Epithelial cell of esophagus (primary cell): ENCODE measurements at regions not wholly inside any gene's neighbourhood (a gene's known extent, or its start where the extent isn't known, plus 50 kb on each side); places are given as distances from the start of the nearest gene placed in this dataset.
"Not testable (repeated sequence)": the region's sequence is repeated elsewhere in the genome, so short reads cannot be mapped to it uniquely, and the experiment has no call there.

Experiments used
- DNase-seq: peaks from one replicate; pipeline ENCODE4 v3.0.0; 2010; ENCODE audit warnings: low read depth
- H3K4me3 ChIP-seq: 2 replicates; pipeline ENCODE4 v1.5.1; 2011; ENCODE audit warnings: mild to moderate bottlenecking, low read length, control low read depth
- TF ChIP-seq, protein P1 (sequence below): IDR thresholded peaks from 2 replicates; pipeline ENCODE4 v1.5.1; 2011; ENCODE audit warnings: low read depth, mild to moderate bottlenecking, low read length, control low read depth, inconsistent platforms; ENCODE audit not compliant: insufficient read depth; ENCODE audit errors: missing control alignments

DNA sequence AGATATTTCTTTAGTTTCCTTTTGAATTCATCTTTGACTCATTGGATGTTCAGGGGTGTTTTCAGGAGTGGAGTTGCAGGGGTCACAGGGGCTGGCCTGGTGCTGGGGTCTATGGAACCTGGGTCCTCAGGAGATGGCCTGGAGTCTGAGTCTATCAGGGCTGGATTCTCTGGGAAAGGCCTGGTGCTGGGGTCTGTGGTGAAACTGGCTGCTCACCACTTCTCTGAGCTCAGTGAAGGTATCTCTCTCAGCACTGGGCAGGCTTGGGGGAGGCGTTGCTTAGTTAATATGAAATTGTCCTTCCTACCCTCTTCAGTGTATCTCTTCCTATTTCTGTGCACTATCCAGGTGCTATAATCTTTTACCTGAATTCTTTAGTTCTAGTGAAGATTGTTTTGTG, 83.1 kb upstream of the SLC24A3 start:
- TF ChIP-seq, protein P1, sequence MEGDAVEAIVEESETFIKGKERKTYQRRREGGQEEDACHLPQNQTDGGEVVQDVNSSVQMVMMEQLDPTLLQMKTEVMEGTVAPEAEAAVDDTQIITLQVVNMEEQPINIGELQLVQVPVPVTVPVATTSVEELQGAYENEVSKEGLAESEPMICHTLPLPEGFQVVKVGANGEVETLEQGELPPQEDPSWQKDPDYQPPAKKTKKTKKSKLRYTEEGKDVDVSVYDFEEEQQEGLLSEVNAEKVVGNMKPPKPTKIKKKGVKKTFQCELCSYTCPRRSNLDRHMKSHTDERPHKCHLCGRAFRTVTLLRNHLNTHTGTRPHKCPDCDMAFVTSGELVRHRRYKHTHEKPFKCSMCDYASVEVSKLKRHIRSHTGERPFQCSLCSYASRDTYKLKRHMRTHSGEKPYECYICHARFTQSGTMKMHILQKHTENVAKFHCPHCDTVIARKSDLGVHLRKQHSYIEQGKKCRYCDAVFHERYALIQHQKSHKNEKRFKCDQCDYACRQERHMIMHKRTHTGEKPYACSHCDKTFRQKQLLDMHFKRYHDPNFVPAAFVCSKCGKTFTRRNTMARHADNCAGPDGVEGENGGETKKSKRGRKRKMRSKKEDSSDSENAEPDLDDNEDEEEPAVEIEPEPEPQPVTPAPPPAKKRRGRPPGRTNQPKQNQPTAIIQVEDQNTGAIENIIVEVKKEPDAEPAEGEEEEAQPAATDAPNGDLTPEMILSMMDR = no peak
- DNase-seq = no peak
- no peak overlapping the region for H3K4me3 ChIP-seq

DNA sequence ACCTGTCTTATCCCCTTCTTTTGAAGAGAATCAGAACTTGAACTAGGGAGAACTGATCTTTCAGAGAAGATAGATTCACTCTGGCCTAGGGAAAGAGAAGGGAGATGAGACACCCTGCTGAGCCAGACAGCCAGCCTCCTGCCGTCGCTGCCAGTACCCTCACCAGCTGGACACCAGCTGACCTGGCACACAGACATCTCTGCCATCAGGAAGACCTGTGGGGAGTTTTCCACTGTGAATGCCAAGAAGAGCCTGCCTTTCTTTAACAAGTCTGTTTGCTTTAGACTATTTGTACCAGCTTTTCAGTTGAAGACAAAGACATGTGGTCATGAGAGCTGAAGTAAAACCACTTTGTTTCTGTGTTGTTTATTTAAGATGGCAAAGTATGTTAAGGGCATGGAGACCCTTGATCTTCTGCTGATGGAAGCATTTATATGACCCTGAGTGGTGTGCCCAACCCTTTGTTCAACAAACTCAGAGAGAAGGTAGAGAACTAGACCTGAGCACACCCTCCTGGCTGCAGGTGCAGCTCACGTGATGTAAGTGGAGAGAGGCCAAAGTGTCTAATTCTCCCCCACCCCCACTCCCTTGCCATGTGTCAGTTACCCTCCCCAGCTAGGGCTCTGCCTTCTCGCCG, 82.3 kb upstream of the SLC24A3 start:
- TF ChIP-seq, protein P1 = no peak
- no peak overlapping the region for H3K4me3 ChIP-seq
- no peak for DNase-seq

DNA sequence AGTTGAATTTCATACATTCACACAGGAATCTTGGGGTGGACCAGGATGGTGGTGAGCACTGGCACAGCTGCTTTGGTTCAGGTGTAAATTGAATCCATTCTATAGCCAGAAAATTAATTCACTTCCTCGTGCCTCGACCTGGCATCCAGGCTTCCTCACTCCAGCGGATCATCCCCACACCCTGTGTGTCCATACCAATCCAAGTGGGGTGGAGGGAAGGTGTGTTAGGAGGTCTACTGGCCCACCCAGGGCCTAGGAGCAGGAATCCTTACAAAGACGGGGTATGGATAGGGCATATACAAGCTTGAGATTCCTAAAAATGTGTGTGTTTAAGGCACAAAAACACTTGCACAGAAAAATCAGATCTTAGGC, 81.8 kb upstream of the SLC24A3 start:
- DNase-seq = no peak
- TF ChIP-seq, protein P1 = no peak
- H3K4me3 ChIP-seq = no peak overlapping the region

DNA sequence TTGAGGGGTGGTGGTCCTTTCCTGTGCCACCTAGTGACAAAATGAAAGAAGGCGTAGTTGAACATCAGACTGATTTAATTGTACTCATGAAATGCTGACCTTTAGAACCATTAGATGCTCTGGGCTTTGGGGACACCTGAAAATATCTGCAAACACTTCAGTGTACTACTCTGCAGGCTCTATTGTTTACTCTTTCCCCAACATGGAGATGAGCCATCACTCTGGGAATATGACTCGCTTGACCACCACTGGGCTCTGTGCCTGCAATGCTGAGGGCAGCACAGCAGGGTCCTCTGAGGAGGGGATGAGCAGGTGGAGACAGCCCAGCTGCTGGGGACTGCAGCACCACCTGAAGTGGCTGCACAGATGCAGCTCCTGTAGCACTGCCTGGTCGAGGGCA, 74.8 kb upstream of the SLC24A3 start:
- no peak overlapping the region for H3K4me3 ChIP-seq
- TF ChIP-seq, protein P1 = no peak
- no peak for DNase-seq

DNA sequence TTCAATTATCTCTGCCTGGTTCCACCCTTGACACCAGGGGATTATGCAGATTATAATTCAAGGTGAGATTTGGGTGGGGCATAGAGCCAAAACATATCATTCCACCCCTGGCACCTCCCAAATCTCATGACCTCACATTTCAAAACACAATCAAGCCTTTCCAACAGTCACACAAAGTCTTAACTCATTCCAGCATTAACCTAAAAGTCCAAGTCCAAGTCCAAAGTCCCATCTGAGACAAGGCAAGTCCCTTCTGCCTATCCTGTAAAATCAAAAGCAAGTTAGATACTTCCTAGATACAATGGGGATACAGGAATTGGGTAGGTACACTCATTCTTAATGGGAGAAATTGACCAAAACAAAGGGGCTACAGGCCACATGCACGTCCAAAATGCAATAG, 73.7 kb upstream of the SLC24A3 start:
- TF ChIP-seq, protein P1 = no peak
- DNase-seq = no peak
- no peak overlapping the region for H3K4me3 ChIP-seq

DNA sequence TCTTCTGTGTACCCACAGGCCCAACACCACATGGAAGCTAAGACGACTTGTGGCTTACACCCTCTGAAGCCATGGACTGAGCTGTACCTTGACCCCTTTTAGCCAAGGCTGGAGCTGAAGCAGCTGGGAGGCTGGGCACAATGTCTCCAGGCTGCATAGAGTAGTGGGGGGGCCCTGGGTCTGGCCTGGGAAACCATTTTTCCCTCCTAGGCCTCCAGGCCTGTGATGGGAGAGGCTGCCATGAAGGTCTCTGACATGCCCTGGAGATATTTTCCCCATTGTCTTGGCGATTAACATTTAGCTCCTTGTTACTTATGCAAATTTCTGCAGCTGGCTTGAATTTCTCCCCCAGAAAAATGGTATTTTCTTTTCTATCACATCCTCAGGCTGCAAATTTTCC, 72.9 kb upstream of the SLC24A3 start:
- H3K4me3 ChIP-seq, DNase-seq: not testable (repeated sequence)

DNA sequence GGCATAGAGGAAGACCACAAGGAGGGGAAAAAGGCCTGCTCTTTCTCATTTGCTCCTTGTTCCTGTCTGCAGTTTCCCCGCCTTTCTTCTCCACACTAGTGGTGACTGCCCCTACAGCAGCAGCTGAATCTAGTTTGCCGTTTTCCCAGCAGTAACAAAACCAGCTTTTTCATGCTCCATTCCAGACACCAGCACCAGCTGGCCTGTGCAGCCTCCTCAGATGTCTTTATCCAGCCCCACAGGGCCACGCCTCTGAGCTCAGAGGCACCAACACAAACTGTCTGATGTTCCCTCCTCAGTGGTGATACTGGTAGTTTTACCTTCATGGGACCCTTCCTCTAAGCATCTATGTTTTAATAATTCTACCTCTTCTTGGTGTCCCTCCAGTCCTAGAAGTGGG, 70.4 kb upstream of the SLC24A3 start:
- DNase-seq = no peak
- TF ChIP-seq, protein P1 = no peak
- no peak overlapping the region for H3K4me3 ChIP-seq
